ENCODE measurements at regions not wholly inside any gene's neighbourhood (a gene's known extent, or its start where the extent isn't known, plus 50 kb on each side); places are given as distances from the start of the nearest gene placed in this dataset.

GRCh38 chr6:114452785-114453401 is 110.1 kb upstream of the HS3ST5 start:
- no peak overlapping the region for H3K4me3 ChIP-seq (replicated peaks in 1 of 3; ENCODE audit: insufficient read depth in 1 of 3, low read depth in 2 of 3, low read length in 3 of 3)
- CTCF ChIA-PET (ENCODE audit: low intra/inter-chr PET ratio, low total read pairs) = no interaction called here
- no peaks in the 10 kb centered on the region for H3K4me1 ChIP-seq (ENCODE audit: insufficient read depth, low read length)
- DNase-seq (ENCODE audit: low spot score) (no peak), ATAC-seq (no peak), FAIRE-seq (no peak)
- no peak overlapping the region for H3K9ac ChIP-seq (ENCODE audit: insufficient read depth, low read depth, low read length)
- BruUV-seq (replicated peaks) = no TSS peak
- no peaks in the 10 kb centered on the region for H3K36me3 ChIP-seq (replicated peaks in 1 of 2; ENCODE audit: control insufficient read depth in 1 of 2, insufficient read depth in 2 of 2, low read length in 2 of 2)
- no peak overlapping the region for H2AFZ ChIP-seq (ENCODE audit: low read length)
- H4K20me1 ChIP-seq (ENCODE audit: insufficient read depth, low read length) = no peaks in the 10 kb centered on the region
- no peak overlapping the region for H3K4me2 ChIP-seq (ENCODE audit: low read depth, low read length)
- WGBS (ENCODE audit: low lambda C conversion rate) = 20% methylated on average over 4 of the region's 4 CpGs
- H3K9me3 ChIP-seq (ENCODE audit: low read length) = no peaks in the 10 kb centered on the region
- POLR2A ChIA-PET = no interaction called here
- no peaks in the 10 kb centered on the region for H3K27me3 ChIP-seq (ENCODE audit: control insufficient read depth in 1 of 2, insufficient read depth in 2 of 2, low read length in 2 of 2)
- in situ Hi-C loops (cut with HindIII; ENCODE audit: extremely low pct_ligation_motif_present, low pct_unique_long_range_greater_than_20kb) = no loop called here
- TF ChIP-seq NCOA1 (CRISPR knock-in tag; IDR thresholded peaks at IDR 0.05) = no peak
- TF ChIP-seq SIX1 (CRISPR knock-in tag; IDR thresholded peaks at IDR 0.05; ENCODE audit: borderline replicate concordance) = no peak
- no peak for TF ChIP-seq NFIC (IDR thresholded peaks at IDR 0.05; ENCODE audit: low read length)
- TF ChIP-seq ZNF274 (CRISPR knock-in tag; IDR thresholded peaks at IDR 0.05) = no peak
- TF ChIP-seq ZSCAN20 (CRISPR knock-in tag; IDR thresholded peaks at IDR 0.05; ENCODE audit: borderline replicate concordance) = no peak
- no peak for TF ChIP-seq ZNF225 (CRISPR knock-in tag; IDR thresholded peaks at IDR 0.05)
- TF ChIP-seq KDM5B (CRISPR knock-in tag; IDR thresholded peaks at IDR 0.05; ENCODE audit: borderline replicate concordance) = no peak
- TF ChIP-seq ZNF44 (CRISPR knock-in tag; IDR thresholded peaks at IDR 0.05) = no peak
- no peak for TF ChIP-seq HNRNPL (IDR thresholded peaks at IDR 0.05; ENCODE audit: low read depth, low read length)
- TF ChIP-seq GATA4 (IDR thresholded peaks at IDR 0.05; ENCODE audit: borderline replicate concordance, low read depth) = no peak
- no peak for TF ChIP-seq ZNF607 (CRISPR knock-in tag; IDR thresholded peaks at IDR 0.05; ENCODE audit: borderline replicate concordance)
- TF ChIP-seq TSC22D2 (CRISPR knock-in tag; IDR thresholded peaks at IDR 0.05; ENCODE audit: borderline replicate concordance) = no peak
- no peak for TF ChIP-seq ZNF282 (IDR thresholded peaks at IDR 0.05; ENCODE audit: partially characterized antibody)
- TF ChIP-seq POLR2AphosphoS5 (IDR thresholded peaks at IDR 0.05; ENCODE audit: low read depth, low read length) = no peak
- TF ChIP-seq ZNF704 (CRISPR knock-in tag; IDR thresholded peaks at IDR 0.05; ENCODE audit: borderline replicate concordance) = no peak
- TF ChIP-seq ZNF619 (CRISPR knock-in tag; IDR thresholded peaks at IDR 0.05) = no peak
- TF ChIP-seq SP4 (CRISPR knock-in tag; IDR thresholded peaks at IDR 0.05) = no peak
- TF ChIP-seq KAT2B (IDR thresholded peaks at IDR 0.05; ENCODE audit: borderline replicate concordance, low read depth, low read length) = no peak
- no peak for TF ChIP-seq RBM22 (optimal IDR thresholded peaks at IDR 0.05; ENCODE audit: low read length)
- TF ChIP-seq POLR2G (IDR thresholded peaks at IDR 0.05; ENCODE audit: low read depth, low read length) = no peak
- H3K79me2 ChIP-seq (ENCODE audit: insufficient read depth, low read length) = no peaks in the 10 kb centered on the region
- no peak overlapping the region for H3K27ac ChIP-seq (ENCODE audit: extremely low read length, insufficient read depth, low read length)
- intact Hi-C loops (cut with micrococcal nuclease; ENCODE audit: unreplicated experiment) = no loop called here

All from HepG2 (cell line).